HG02970 (cell line): ENCODE measurements at regions not wholly inside any gene's neighbourhood (a gene's known extent, or its start where the extent isn't known, plus 50 kb on each side); places are given as distances from the start of the nearest gene placed in this dataset.
A peak's percentile ranks its signal among the peaks of the same experiment; 100 is the strongest.
"Not testable (repeated sequence)": the region's sequence is repeated elsewhere in the genome, so short reads cannot be mapped to it uniquely, and the experiment has no call there.

Experiments used
- ATAC-seq: cut with Tn5 transposase; IDR thresholded peaks from one replicate; pipeline ENCODE4 v1.9.1; 2021; ENCODE audit warnings: mild to moderate bottlenecking, moderate library complexity, moderate number of reproducible peaks; ENCODE audit not compliant: unreplicated experiment, low FRiP score

DNA sequence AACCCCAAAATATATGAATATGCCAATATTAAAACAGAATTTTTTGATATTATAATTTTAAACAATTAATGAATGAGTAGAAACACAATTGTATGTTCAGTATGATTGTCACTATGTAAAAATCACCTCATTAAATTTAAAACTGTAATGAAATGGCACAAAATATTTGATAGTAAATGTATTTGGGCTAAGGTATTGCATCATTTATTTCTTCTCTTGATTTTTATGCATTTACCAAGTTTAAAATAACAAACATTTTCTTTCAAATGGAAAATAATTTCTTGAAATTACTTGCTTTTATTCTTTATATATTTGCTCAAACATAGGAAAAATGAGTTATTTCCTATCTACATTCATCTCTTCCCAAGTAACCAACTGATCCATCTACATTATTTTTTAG, 782.6 kb downstream of the KCNJ3 start:
- ATAC-seq, result no peak

DNA sequence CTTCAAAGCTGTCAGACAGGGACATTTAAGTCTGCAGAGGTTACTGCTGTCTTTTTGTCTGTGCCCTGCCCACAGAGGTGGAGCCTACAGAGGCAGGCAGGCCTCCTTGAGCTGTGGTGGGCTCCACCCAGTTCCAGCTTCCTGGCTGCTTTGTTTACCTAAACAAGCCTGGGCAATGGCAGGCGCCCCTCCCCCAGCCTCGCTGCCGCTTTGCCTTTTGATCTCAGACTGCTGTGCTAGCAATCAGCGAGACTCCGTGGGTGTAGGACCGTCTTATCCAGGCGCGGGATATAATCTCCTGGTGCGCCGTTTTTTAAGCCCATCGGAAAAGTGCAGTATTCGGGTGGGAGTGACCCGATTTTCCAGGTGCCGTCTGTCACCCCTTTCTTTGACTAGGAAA, 773.5 kb downstream of the KCNJ3 start:
- not testable (repeated sequence) for ATAC-seq

- ATAC-seq, result no peak
These were observed 757.7 kb downstream of the KCNJ3 start for GRCh38 chr2:155456222-155456621.

DNA sequence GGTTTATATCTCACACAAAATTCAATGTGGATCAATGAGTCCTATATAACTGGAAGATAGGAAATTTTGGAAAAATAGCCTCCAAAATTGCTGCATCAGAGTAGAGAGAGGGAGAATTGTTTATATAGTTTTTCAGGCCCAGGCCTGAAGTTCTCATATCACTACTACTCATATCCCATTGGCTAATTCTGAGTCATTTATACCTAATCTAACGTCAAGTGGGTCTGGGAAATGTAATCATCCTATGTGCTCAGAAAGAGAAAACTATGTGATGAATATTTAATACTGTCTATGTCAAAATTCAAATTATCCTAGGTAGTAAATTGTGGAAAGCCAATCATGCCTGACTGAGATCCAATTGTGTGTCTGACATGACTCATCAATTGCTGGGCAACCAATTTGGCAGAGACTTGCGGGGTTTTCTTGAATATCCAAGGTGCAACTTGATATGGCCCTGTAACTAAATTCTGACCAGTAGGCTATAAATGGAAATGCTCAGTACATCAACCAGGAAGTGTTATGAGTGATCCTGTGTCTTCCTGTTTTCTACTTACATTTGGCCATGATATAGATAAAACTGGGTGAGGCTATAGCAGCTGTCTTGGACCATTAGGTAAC, 744.4 kb downstream of the KCNJ3 start:
- no peak for ATAC-seq

DNA sequence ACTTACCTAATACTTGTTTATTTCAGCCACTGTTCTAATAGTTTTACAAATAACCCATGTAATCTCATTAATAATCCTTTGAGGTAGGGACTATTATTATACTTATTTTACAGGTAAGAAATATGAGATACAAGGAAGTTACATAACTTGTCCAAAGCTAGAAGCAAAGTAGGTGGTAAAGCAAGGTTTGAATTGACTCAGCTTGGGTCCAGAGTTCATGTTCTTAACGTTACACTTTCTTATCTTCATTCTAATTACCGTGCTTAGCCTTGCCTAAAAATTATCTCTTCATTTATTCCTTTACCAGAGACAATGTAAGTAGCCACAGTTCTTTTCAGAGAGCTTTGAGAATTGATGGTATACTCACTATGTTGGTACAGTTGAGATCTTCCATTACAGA, 743.6 kb downstream of the KCNJ3 start:
- ATAC-seq, result no peak

DNA sequence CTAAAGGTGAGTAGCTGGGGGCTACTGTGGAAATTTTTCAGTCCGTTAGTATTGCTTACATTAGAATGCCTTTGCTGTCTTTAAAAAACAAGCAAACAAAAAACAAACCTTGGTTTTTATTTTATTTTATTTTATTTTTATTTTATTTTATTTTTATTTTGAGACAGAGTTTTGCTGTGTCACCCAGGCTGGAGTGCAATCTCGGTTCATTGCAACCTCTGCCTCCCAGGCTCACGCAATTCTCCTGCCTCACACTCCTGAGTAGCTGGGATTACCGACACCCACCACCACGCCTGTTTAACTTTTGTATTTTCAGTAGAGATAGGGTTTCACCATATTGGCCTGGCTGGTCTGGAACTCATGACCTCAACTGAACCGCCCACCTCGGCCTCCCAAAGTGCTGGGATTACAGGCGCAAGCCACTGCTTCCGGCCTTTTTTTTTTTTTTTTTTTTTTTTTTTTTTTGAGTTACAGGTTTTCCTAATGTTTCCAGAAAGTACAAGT, 732.6 kb downstream of the KCNJ3 start:
- ATAC-seq, result no peak

- ATAC-seq, result no peak
These were observed 729.0 kb downstream of the KCNJ3 start for GRCh38 chr2:155427470-155427869.

DNA sequence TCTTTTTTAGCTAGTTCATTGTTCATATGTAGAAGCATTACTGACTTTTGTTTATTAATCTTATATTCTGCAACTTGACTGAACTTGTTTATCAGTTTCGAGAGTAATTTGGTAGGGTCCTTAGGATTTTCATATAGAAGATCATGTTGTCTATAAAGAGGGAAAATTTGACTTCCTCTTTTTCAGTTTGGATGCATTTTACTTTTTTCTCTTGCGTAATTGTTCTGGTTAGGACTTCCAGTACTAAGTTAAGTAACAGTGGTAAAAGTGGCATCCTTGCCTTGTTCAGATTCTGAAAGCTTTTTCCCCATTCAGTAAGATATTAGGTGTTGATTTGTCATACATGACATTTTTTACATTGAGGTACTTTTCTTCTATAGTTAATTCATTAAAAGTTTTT, 726.0 kb downstream of the KCNJ3 start:
- ATAC-seq, result no peak

DNA sequence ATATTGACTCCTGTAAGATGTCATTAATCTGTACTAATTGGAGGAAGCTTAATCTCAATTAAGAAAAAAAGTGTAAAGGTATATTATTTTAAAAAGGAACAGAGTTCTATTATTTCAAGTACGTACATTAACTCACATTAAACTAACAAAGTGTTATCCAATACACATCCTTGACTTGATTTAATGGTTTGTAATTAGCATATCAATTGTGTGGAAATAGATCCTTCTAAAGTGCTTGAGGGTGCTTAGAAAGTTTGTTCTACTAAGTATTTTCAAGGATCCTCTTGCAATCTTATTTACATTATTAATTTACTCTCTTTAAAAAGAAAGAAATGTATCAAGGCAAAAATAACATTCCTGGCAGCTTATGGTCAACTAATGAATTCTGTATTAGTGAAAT, 720.3 kb downstream of the KCNJ3 start:
- ATAC-seq, result no peak

GRCh38 chr2:155412598-155412997, 714.1 kb downstream of the KCNJ3 start:
- peak; percentile 74 for ATAC-seq

DNA sequence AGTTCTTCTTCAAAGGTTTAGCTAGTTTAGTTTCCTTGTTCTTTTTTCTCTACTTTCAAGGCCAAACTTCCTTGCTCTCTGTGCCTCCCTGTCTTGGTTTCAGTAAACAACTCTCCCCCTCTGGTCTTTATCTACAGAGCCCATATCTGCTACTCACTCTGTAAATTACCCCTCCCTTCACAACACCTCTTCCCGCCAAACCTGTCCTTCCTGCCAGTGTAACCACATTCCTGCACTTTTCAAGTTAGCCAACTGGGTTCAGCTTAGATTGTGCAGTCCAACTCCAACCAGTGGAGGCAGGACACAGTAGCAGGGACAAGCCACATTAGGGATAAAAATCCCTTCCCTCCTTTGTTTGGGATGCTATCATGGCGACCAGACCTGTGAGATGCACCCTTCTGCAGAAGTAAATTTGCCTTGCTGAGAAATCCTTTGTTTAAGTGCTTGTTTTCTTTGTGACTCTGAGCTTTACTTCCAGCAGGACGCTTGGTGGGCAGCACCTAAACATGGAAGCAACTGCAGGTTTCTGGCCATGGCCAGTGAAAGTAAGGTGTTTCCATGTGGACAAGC, 706.0 kb downstream of the KCNJ3 start:
- ATAC-seq, result no peak

DNA sequence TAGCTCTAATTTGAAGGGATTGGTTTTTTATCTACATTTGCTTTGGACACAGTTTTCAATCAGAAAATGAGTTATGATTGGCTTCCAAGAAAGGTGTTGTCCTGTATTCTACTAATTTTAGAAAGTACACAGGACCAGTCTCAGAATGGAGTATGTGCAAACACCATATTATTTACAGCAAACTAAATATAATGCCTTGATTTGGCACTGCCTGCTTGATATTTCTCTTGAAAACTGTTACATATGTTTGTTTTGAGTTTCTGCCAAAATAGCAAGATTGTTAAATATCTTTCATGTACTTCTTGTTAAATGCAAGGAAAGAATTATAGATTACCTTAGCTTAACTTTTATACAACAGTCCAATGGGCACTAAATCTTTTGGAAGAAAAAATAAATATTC, 694.9 kb downstream of the KCNJ3 start:
- ATAC-seq, result no peak

DNA sequence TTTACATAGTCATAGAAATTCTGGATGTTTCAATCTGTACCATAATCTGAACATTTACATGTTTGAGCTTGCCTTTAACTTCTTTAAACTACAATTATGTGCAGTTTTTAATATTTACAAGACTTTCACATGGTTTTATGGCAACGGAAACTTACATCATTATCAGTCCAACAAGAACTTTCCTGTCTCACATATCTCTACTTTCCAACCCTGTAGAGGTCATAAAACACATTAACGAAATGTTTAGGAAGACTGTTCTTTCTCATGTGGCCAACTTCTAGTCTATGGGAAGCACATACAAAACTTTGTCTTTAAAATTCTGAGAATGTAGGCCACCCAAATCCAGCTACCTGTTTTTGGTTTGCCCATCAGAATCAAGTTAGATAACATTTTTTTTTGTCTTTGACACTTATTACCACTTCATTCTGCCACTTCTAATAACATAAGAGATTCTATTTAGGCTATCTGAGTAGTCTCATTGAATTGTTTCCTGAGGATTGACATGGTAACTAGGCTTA, 693.2 kb downstream of the KCNJ3 start:
- no peak for ATAC-seq

DNA sequence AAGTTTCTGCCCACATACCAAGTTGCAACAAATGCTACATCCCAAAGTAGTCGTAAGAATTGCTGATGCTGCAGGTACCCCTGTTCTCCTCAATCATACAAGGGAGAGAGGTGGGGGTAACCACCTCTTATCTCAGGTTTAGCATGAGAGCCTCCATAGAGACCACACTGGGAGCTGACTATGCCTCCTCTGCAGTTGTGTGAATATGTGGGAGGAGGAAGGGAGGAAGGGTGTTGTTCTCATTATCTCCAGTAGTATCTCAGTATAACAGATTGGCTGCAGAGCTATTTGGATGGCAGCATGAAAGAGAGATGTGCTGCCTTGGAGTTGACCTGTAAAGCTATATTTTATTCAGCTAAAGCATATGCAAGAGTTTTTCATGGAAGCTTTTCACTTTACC, 690.7 kb downstream of the KCNJ3 start:
- no peak for ATAC-seq

DNA sequence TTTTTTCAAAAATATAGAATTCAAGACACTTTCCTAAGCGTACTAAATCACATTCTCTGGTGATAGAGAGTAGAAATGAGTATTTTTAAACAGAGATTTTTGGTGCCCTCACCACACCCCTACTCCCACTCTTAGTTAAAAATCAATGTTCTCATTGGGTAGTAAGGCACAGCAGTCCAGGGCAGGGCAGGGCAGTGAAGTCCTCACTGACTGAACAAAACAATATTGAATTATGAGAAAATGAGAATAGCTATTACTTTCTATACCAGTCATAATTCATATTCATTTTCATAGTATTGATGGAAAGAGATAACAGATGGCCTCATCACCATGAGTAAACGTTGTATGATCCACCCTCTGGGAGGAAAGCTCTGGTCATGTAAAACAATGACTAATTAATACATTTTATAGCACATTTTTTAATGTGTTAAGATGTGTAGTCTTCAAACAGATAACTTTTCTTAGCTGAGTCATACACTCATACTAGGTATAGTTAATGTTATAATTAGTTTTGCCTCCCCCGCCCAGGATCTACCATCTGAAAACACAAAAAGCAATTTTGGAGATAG, 686.1 kb downstream of the KCNJ3 start:
- no peak for ATAC-seq

DNA sequence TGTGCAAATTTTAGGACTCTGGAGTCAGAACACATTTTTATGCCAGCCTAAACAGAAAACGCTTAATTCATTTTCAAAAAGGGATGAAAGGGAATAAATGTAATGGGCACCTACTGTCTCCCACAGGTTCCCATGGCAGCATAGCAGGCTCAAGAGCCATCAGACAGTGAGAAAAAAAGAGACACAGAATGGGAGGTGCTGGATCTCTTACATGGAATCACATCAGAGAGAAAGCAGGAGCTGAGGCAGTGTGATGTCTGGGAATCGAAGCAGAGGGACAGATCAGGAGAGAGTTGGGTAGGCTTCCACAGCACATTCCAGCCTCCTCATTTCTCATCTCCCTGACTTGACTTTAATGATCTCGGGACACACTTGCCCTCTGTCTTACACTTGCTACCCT, 684.3 kb downstream of the KCNJ3 start:
- ATAC-seq, result no peak

GRCh38 chr2:155381436-155381835, 682.9 kb downstream of the KCNJ3 start:
- no peak for ATAC-seq

DNA sequence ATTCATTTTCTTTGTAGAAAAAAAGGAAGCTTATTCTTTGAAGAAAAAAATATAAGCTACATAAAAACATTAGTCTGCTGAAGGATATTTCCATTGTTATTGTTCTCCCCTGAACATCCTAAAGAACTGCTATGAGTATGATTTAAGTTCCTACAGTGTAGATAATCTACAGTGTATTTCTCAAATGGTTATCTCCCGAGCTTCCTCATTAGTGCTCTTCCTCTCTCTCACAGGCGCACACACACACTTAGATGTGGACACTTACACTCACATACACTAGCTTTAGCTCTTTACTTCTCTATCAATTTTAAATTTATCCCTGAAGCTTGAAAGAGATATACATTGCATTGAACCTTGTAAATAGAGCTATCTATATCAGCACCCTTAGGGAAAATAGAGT, 681.0 kb downstream of the KCNJ3 start:
- ATAC-seq, result no peak

GRCh38 chr2:155377931-155378444, 679.5 kb downstream of the KCNJ3 start:
- no peak for ATAC-seq

GRCh38 chr2:155377266-155377680, 678.8 kb downstream of the KCNJ3 start:
- ATAC-seq, result no peak

GRCh38 chr2:155372969-155373368, 674.5 kb downstream of the KCNJ3 start:
- no peak for ATAC-seq

- ATAC-seq, result no peak
These were observed 670.4 kb downstream of the KCNJ3 start for GRCh38 chr2:155368934-155369333.
